ENCODE measurements at regions not wholly inside any gene's neighbourhood (a gene's known extent, or its start where the extent isn't known, plus 50 kb on each side); places are given as distances from the start of the nearest gene placed in this dataset.

GRCh38 chr5:160937570-160937969, 85.6 kb upstream of the ATP10B start:
- TF ChIP-seq CTCF (IDR thresholded peaks at IDR 0.05) (no peak), EP300 (IDR thresholded peaks at IDR 0.05) (no peak)
